ENCODE measurements at regions not wholly inside any gene's neighbourhood (a gene's known extent, or its start where the extent isn't known, plus 50 kb on each side); places are given as distances from the start of the nearest gene placed in this dataset.

- Histone ChIP-seq H2BK5ac (ENCODE audit: low read depth, low read length) (no peak overlapping the region), H2BK15ac (ENCODE audit: low read length) (no peak overlapping the region), H2AK5ac (ENCODE audit: low read depth, low read length) (no peak overlapping the region), H3K79me1 (ENCODE audit: low read depth, low read length) (no peaks in the 10 kb centered on the region), H3K36me3 (ENCODE audit: control insufficient read depth in 2 of 4, insufficient read depth in 4 of 4, low read length in 3 of 4) (no peaks in the 10 kb centered on the region), H3K4me3 (ENCODE audit: extremely low read depth in 1 of 4, insufficient read depth in 2 of 4, low read depth in 3 of 4, low read length in 4 of 4) (no peak overlapping the region), H3K4me2 (ENCODE audit: insufficient read depth in 1 of 2, low read depth in 2 of 2, low read length in 2 of 2) (no peak overlapping the region), H4K5ac (ENCODE audit: insufficient read length, low read depth, low read length) (no peak overlapping the region), H4K8ac (ENCODE audit: extremely low read depth, insufficient read depth, low read length) (no peak overlapping the region), H3K4ac (replicated peaks; ENCODE audit: insufficient read length, low read depth, low read length) (no peak overlapping the region), H2BK120ac (replicated peaks; ENCODE audit: low read depth, low read length) (no peak overlapping the region), H3K9me3 (ENCODE audit: insufficient read depth in 2 of 2, low read depth in 1 of 2, low read length in 1 of 2) (no peaks in the 10 kb centered on the region), H3K79me2 (ENCODE audit: control insufficient read depth in 1 of 2, insufficient read depth in 2 of 2, low read length in 2 of 2) (no peaks in the 10 kb centered on the region), H3K23me2 (ENCODE audit: low read depth, low read length) (no peaks in the 10 kb centered on the region; the same call in 1 of the 2 replicates), H4K20me1 (replicated peaks in 1 of 2; ENCODE audit: control insufficient read depth in 1 of 2, insufficient read depth in 2 of 2, low read length in 2 of 2) (no peaks in the 10 kb centered on the region), H3K4me1 (replicated peaks in 1 of 4; ENCODE audit: control insufficient read depth in 3 of 4, insufficient read depth in 4 of 4, low read length in 3 of 4) (peaks cover 0 to 5% (median 1%) of the 10 kb centered on the region in 4 experiments; a peak in 4 of 7 replicates), H2AFZ (ENCODE audit: low read length) (no peak overlapping the region), H3K14ac (ENCODE audit: insufficient read length) (no peak overlapping the region), H2BK12ac (ENCODE audit: low read depth, low read length) (no peak overlapping the region), H2BK20ac (ENCODE audit: low read length) (no peak overlapping the region), H3K18ac (ENCODE audit: extremely low read depth, low read length) (no peak overlapping the region), H3K27ac (ENCODE audit: low read depth, low read length) (no peak overlapping the region), H4K91ac (replicated peaks; ENCODE audit: insufficient read length, low read length) (no peak overlapping the region), H3K23ac (ENCODE audit: insufficient read length) (no peak overlapping the region), H3K9ac (replicated peaks in 1 of 4; ENCODE audit: extremely low read depth in 1 of 4, low read depth in 3 of 4, low read length in 3 of 4) (no peak overlapping the region), H3K56ac (replicated peaks; ENCODE audit: insufficient read length, low read depth, low read length) (no peak overlapping the region), H3K27me3 (replicated peaks in 1 of 4; ENCODE audit: control insufficient read depth in 3 of 4, extremely low read depth in 1 of 4, insufficient read depth in 3 of 4, low read length in 3 of 4) (no peaks in the 10 kb centered on the region)
- ChIA-PET CTCF (ENCODE audit: partially characterized antibody) (interaction anchor here (1.3 kb wide), 1 partner anchor 18 kb away, joined by 3 read pairs; no protein-coding TSS in a partner anchor), POLR2A (ENCODE audit: partially characterized antibody) (interaction anchor here (1.1 kb wide), 1 partner anchor 8 kb away, joined by 3 read pairs; no protein-coding TSS in a partner anchor)
- WGBS, 2 experiments (ENCODE audit: extremely low coverage in 1 of 2, insufficient coverage in 1 of 2, insufficient read length in 1 of 2, insufficient replicate concordance in 2 of 2, low coverage in 1 of 2, low lambda C conversion rate in 2 of 2, missing lambda C conversion rate in 1 of 2) = 92% methylated on average over 9 of the region's 9 CpGs; no CpG with 5 or more reads in 1 of the 2 experiments
- FAIRE-seq (no peak), DNase-seq (ENCODE audit: low read depth in 1 of 2, low spot score in 2 of 2) (no peak)
- TF ChIP-seq JUND (IDR thresholded peaks at IDR 0.05; ENCODE audit: low read length) (no peak), TAF7 (optimal IDR thresholded peaks at IDR 0.05; ENCODE audit: borderline replicate concordance, low read depth, low read length) (no peak), SRF (IDR thresholded peaks at IDR 0.05; ENCODE audit: low read depth, low read length) (no peak), POLR2AphosphoS5 (IDR thresholded peaks at IDR 0.05; ENCODE audit: low read depth, low read length) (no peak), MAFK (IDR thresholded peaks at IDR 0.05; ENCODE audit: low read depth, low read length) (no peak), CREB1 (IDR thresholded peaks at IDR 0.05) (no peak), ASH2L (IDR thresholded peaks at IDR 0.05; ENCODE audit: low read length) (no peak)
Measured at GRCh38 chr9:99369327-99369722, 147.2 kb downstream of the SEC61B start.
